Endothelial cell of umbilical vein (primary cell): ENCODE measurements at regions not wholly inside any gene's neighbourhood (a gene's known extent, or its start where the extent isn't known, plus 50 kb on each side); places are given as distances from the start of the nearest gene placed in this dataset.

Experiments used
- BruUV-seq: library from RNA; stranded (reverse); fragments of 400-500 nt; replicated peaks from 2 replicates; lab custom pipeline; 2021; lab: Mats Ljungman, UMichigan
- CTCF ChIA-PET: fragments of 300-600, 350-600 bp; sonication (Branson Sonifier 250); formaldehyde crosslinking; loops from one replicate; lab custom pipeline; 2021; ENCODE audit warnings: antibody characterized with exemption, inconsistent platforms; lab: Charles Lee
- POLR2A ChIA-PET: fragments of 300-600, 350-600 bp; sonication (Branson Sonifier 250); formaldehyde crosslinking; loops from one replicate; lab custom pipeline; 2021; ENCODE audit warnings: antibody characterized with exemption, inconsistent platforms; lab: Charles Lee
- DNase-seq: peaks from one replicate; pipeline ENCODE4 v3.0.0-alpha.2; 2011; ENCODE audit warnings: low read depth, low spot score
- FAIRE-seq: peaks from 2 replicates; lab custom pipeline; 2011; peaks lifted over from hg19 to GRCh38; lab: Jason Lieb, UNC
- H2AFZ ChIP-seq: 2 replicates; pipeline ENCODE4 v1.6.0; 2012; ENCODE audit warnings: low read depth, low read length, control low read depth, inconsistent platforms
- H3K27ac ChIP-seq: 2 replicates; pipeline ENCODE4 v1.5.1; 2011; ENCODE audit warnings: low read depth, mild to moderate bottlenecking, control low read depth, low read length, moderate library complexity; ENCODE audit not compliant: insufficient read depth
- H3K27me3 ChIP-seq, 2 experiments: 2 replicates each; pipeline versions ENCODE4 v1.6.0 to v1.6.1; 2011; ENCODE audit warnings: low read length in 2 of 2, mixed read lengths in 1 of 2; ENCODE audit not compliant: control insufficient read depth in 2 of 2, insufficient read depth in 2 of 2
- H3K36me3 ChIP-seq, 2 experiments: 2 replicates in 1 of 2; 3 replicates in 1 of 2; pipeline ENCODE4 v1.5.1; 2011; ENCODE audit warnings: low read length in 2 of 2, mild to moderate bottlenecking in 1 of 2, moderate library complexity in 1 of 2; ENCODE audit not compliant: control insufficient read depth in 2 of 2, insufficient read depth in 2 of 2; ENCODE audit errors: extremely low read depth in 1 of 2
- H3K4me1 ChIP-seq: 3 replicates; pipeline ENCODE4 v1.5.1; 2011; ENCODE audit warnings: mild to moderate bottlenecking, low read length; ENCODE audit not compliant: control insufficient read depth, insufficient read depth; ENCODE audit errors: extremely low read depth
- H3K4me2 ChIP-seq: 2 replicates; pipeline ENCODE4 v1.6.1; 2011; ENCODE audit warnings: low read length, control low read depth, mixed read lengths; ENCODE audit not compliant: insufficient read depth
- H3K4me3 ChIP-seq, 3 experiments: fragments of 200-600 bp in 1 of 3; sonication (generic), shearing (Covaris generic) in 1 of 3; replicated peaks in 1 of 3; 2 replicates each; pipeline ENCODE4 v1.5.1; 2011 to 2016; ENCODE audit warnings: control low read depth in 3 of 3, low read length in 3 of 3, mild to moderate bottlenecking in 2 of 3, inconsistent platforms in 1 of 3, low read depth in 1 of 3, moderate library complexity in 1 of 3; ENCODE audit not compliant: insufficient read depth in 1 of 3
- H3K79me2 ChIP-seq: 2 replicates; pipeline ENCODE4 v1.6.0; 2012; ENCODE audit warnings: low read length, inconsistent platforms; ENCODE audit not compliant: control insufficient read depth, insufficient read depth
- H3K9ac ChIP-seq: replicated peaks from 2 replicates; pipeline ENCODE3; 2011; ENCODE audit warnings: low read length, control low read depth; ENCODE audit not compliant: insufficient read depth; ENCODE audit errors: extremely low read depth
- H3K9me1 ChIP-seq: replicated peaks from 3 replicates; pipeline ENCODE4 v1.6.0; 2011; ENCODE audit warnings: mild to moderate bottlenecking, low read length; ENCODE audit not compliant: control insufficient read depth, insufficient read depth; ENCODE audit errors: extremely low read depth
- H3K9me3 ChIP-seq: replicated peaks from 2 replicates; pipeline ENCODE4 v1.5.1; 2012; ENCODE audit warnings: low read length, inconsistent platforms; ENCODE audit not compliant: control insufficient read depth, insufficient read depth
- H4K20me1 ChIP-seq: replicated peaks from 2 replicates; pipeline ENCODE3; 2011; ENCODE audit warnings: mild to moderate bottlenecking, low read length; ENCODE audit not compliant: control insufficient read depth, insufficient read depth; ENCODE audit errors: extremely low read depth
- CTCF ChIP-seq, 2 donors: IDR thresholded peaks; 1 replicate in 1 of 2; 2 replicates in 1 of 2; pipeline ENCODE4 v1.5.1; 2011; ENCODE audit warnings: low read length in 2 of 2, mild to moderate bottlenecking in 2 of 2, moderate library complexity in 2 of 2, control low read depth in 1 of 2, inconsistent platforms in 1 of 2, low read depth in 1 of 2; ENCODE audit not compliant: insufficient read depth in 1 of 2; ENCODE audit errors: extremely low read depth in 1 of 2
- EZH2 ChIP-seq: IDR thresholded peaks from 2 replicates; pipeline ENCODE4 v1.6.1; 2012; ENCODE audit warnings: borderline replicate concordance, low read depth, mild to moderate bottlenecking, moderate library complexity, low read length, inconsistent platforms; ENCODE audit not compliant: severe bottlenecking
- FOS ChIP-seq: IDR thresholded peaks from 2 replicates; pipeline ENCODE4 v1.6.1; 2011; ENCODE audit warnings: mild to moderate bottlenecking, low read length, moderate library complexity, borderline replicate concordance; ENCODE audit not compliant: insufficient read depth
- GATA2 ChIP-seq: IDR thresholded peaks from 2 replicates; pipeline ENCODE4 v1.7.0; 2011; ENCODE audit warnings: low read depth, mild to moderate bottlenecking, moderate library complexity, mixed read lengths, low read length; ENCODE audit not compliant: insufficient read length, insufficient read depth
- JUN ChIP-seq: IDR thresholded peaks from 2 replicates; pipeline ENCODE4 v1.6.1; 2011; ENCODE audit warnings: borderline replicate concordance, low read depth; ENCODE audit not compliant: insufficient read length, insufficient read depth
- MAX ChIP-seq: IDR thresholded peaks from 2 replicates; pipeline ENCODE4 v1.6.1; 2011; ENCODE audit not compliant: insufficient read depth, insufficient read length
- MYC ChIP-seq: IDR thresholded peaks from one replicate; pipeline ENCODE4 v1.6.1; 2011; ENCODE audit warnings: mild to moderate bottlenecking, low read depth, low read length
- POLR2A ChIP-seq: IDR thresholded peaks from 2 replicates; pipeline ENCODE4 v1.6.1; 2012; ENCODE audit warnings: low read depth, mild to moderate bottlenecking, control low read depth, low read length
- POLR2AphosphoS5 ChIP-seq: IDR thresholded peaks from 2 replicates; pipeline ENCODE4 v1.6.1; 2012; ENCODE audit warnings: low read depth, mild to moderate bottlenecking, control low read depth, low read length, moderate library complexity; ENCODE audit not compliant: insufficient read depth
- dilution Hi-C: fragments of 300-500 bp; cut with MboI; formaldehyde crosslinking; loops from one replicate; pipeline ENCODE4 v1.15.0; 2019; ENCODE audit warnings: low sequenced_read_pairs; ENCODE audit not compliant: extremely low pct_ligation_motif_present
- intact Hi-C: fragments of 100-400 bp; cut with micrococcal nuclease; formaldehyde crosslinking; loops from one replicate; pipeline ENCODE4 v1.10.0; 2022

- TF ChIP-seq FOS (no peak), POLR2AphosphoS5 (no peak), JUN (no peak), CTCF (IDR thresholded peaks at IDR 0.05; ENCODE audit: extremely low read depth in 1 of 2, insufficient read depth in 1 of 2, low read depth in 1 of 2, low read length in 2 of 2) (no peak), EZH2 (no peak), GATA2 (no peak), POLR2A (no peak), MYC (no peak), MAX (no peak)
- POLR2A ChIA-PET, result no interaction called here
- Histone ChIP-seq H3K4me1 (peaks cover 9% of the 10 kb centered on the region), H3K9ac (no peak overlapping the region), H4K20me1 (no peaks in the 10 kb centered on the region), H3K79me2 (no peaks in the 10 kb centered on the region), H3K4me2 (no peak overlapping the region), H3K4me3 (no peak overlapping the region), H3K27ac (no peak overlapping the region), H2AFZ (no peak overlapping the region), H3K9me1 (no peaks in the 10 kb centered on the region), H3K9me3 (no peaks in the 10 kb centered on the region), H3K27me3 (no peaks in the 10 kb centered on the region), H3K36me3 (no peaks in the 10 kb centered on the region)
- intact Hi-C loops, result no loop called here
- no TSS peak for BruUV-seq
- FAIRE-seq (no peak), DNase-seq (no peak)
- dilution Hi-C loops, result no loop called here
- CTCF ChIA-PET, result interaction anchor here (0.9 kb wide), 1 partner anchor 28 kb away, joined by 3 read pairs; no protein-coding TSS in a partner anchor
Observed at GRCh38 chr5:133730866-133731265, 118.5 kb upstream of the FSTL4 start.
